H1 (cell line): ENCODE measurements at regions not wholly inside any gene's neighbourhood (a gene's known extent, or its start where the extent isn't known, plus 50 kb on each side); places are given as distances from the start of the nearest gene placed in this dataset.

Experiments used
- CTCF ChIA-PET: fragments of 300-600 bp; sonication (Branson Sonifier 250); formaldehyde crosslinking; loops from one replicate; lab custom pipeline; 2021; ENCODE audit not compliant: partially characterized antibody; lab: Charles Lee
- POLR2A ChIA-PET: fragments of 300-600 bp; sonication (Branson Sonifier 250); formaldehyde crosslinking; loops from one replicate; lab custom pipeline; 2021; ENCODE audit warnings: inconsistent platforms; ENCODE audit not compliant: partially characterized antibody; lab: Charles Lee
- DNase-seq, 2 experiments: peaks; one replicate each; pipeline versions ENCODE4 v3.0.0 to v3.0.0-alpha.2; 2010 to 2022; ENCODE audit warnings: low spot score in 2 of 2, low read depth in 1 of 2, mixed read lengths in 1 of 2
- FAIRE-seq: peaks from 2 replicates; lab custom pipeline; 2011; peaks lifted over from hg19 to GRCh38; lab: Jason Lieb, UNC
- H2AFZ ChIP-seq: 2 replicates; pipeline ENCODE4 v1.8.1; 2012; ENCODE audit warnings: low read length, inconsistent platforms
- H2AK5ac ChIP-seq: 2 replicates; pipeline ENCODE4 v1.6.1; 2013; ENCODE audit warnings: low read depth, low read length
- H2BK120ac ChIP-seq: replicated peaks from 2 replicates; pipeline ENCODE3; 2013; ENCODE audit warnings: low read depth, low read length, inconsistent platforms
- H2BK12ac ChIP-seq: 2 replicates; pipeline ENCODE4 v1.6.1; 2013; ENCODE audit warnings: low read depth, low read length
- H2BK15ac ChIP-seq: 2 replicates; pipeline ENCODE4 v1.6.1; 2013; ENCODE audit warnings: low read length
- H2BK20ac ChIP-seq: 2 replicates; pipeline ENCODE4 v1.6.1; 2013; ENCODE audit warnings: low read length
- H2BK5ac ChIP-seq: 2 replicates; pipeline ENCODE4 v1.6.1; 2013; ENCODE audit warnings: low read depth, low read length
- H3K14ac ChIP-seq: 2 replicates; pipeline ENCODE4 v1.6.1; 2013; ENCODE audit warnings: inconsistent platforms; ENCODE audit not compliant: insufficient read length
- H3K18ac ChIP-seq: 2 replicates; pipeline ENCODE4 v1.6.1; 2013; ENCODE audit warnings: low read length; ENCODE audit errors: extremely low read depth
- H3K23ac ChIP-seq: 2 replicates; pipeline ENCODE4 v1.6.1; 2013; ENCODE audit warnings: inconsistent platforms; ENCODE audit not compliant: insufficient read length
- H3K23me2 ChIP-seq: 2 replicates; pipeline ENCODE4 v1.6.1; 2013; ENCODE audit warnings: low read depth, low read length
- H3K27ac ChIP-seq: 2 replicates; pipeline ENCODE4 v1.6.1; 2011; ENCODE audit warnings: low read depth, low read length, inconsistent platforms
- H3K27me3 ChIP-seq, 4 experiments: replicated peaks in 1 of 4; 1 replicate in 1 of 4; 2 replicates in 3 of 4; pipeline versions ENCODE4 v1.6.1 to v1.8.1; 2011 to 2013; ENCODE audit warnings: low read length in 3 of 4, mild to moderate bottlenecking in 3 of 4, inconsistent platforms in 2 of 4, mixed read lengths in 2 of 4, moderate library complexity in 1 of 4; ENCODE audit not compliant: control insufficient read depth in 3 of 4, insufficient read depth in 3 of 4; ENCODE audit errors: extremely low read depth in 1 of 4
- H3K36me3 ChIP-seq, 4 experiments: 2 replicates each; pipeline versions ENCODE4 v1.6.1 to v1.8.1; 2011 to 2013; ENCODE audit warnings: mild to moderate bottlenecking in 4 of 4, low read length in 3 of 4, moderate library complexity in 2 of 4, control low read depth in 1 of 4, inconsistent platforms in 1 of 4; ENCODE audit not compliant: insufficient read depth in 4 of 4, control insufficient read depth in 2 of 4
- H3K4ac ChIP-seq: replicated peaks from 2 replicates; pipeline ENCODE3; 2013; ENCODE audit warnings: low read length, low read depth, mixed read lengths, inconsistent platforms; ENCODE audit not compliant: insufficient read length
- H3K4me1 ChIP-seq, 4 experiments: replicated peaks in 1 of 4; 1 replicate in 1 of 4; 2 replicates in 3 of 4; pipeline versions ENCODE4 v1.6.1 to v1.8.1; 2011 to 2013; ENCODE audit warnings: low read length in 3 of 4, inconsistent platforms in 2 of 4, mixed read lengths in 1 of 4; ENCODE audit not compliant: insufficient read depth in 4 of 4, control insufficient read depth in 3 of 4
- H3K4me2 ChIP-seq, 2 experiments: 2 replicates each; pipeline versions ENCODE4 v1.6.1 to v1.8.1; 2011 to 2013; ENCODE audit warnings: low read depth in 2 of 2, low read length in 2 of 2, control low read depth in 1 of 2, inconsistent platforms in 1 of 2, mild to moderate bottlenecking in 1 of 2; ENCODE audit not compliant: insufficient read depth in 1 of 2
- H3K4me3 ChIP-seq, 4 experiments: fragments of 200-600, 300-600 bp in 1 of 4; sonication (generic), shearing (Covaris generic), sonication (Bioruptor Twin) in 1 of 4; 2 replicates each; pipeline versions ENCODE4 v1.5.1 to v1.8.1; 2011 to 2016; ENCODE audit warnings: low read length in 4 of 4, low read depth in 3 of 4, control low read depth in 2 of 4, inconsistent platforms in 2 of 4, mild to moderate bottlenecking in 2 of 4, mixed read lengths in 1 of 4, moderate library complexity in 1 of 4; ENCODE audit not compliant: insufficient read depth in 2 of 4; ENCODE audit errors: extremely low read depth in 1 of 4
- H3K56ac ChIP-seq: replicated peaks from 2 replicates; pipeline ENCODE3; 2013; ENCODE audit warnings: low read depth, mild to moderate bottlenecking, mixed read lengths, low read length, inconsistent platforms; ENCODE audit not compliant: insufficient read length
- H3K79me1 ChIP-seq: 2 replicates; pipeline ENCODE4 v1.6.1; 2013; ENCODE audit warnings: low read depth, low read length, control low read depth
- H3K79me2 ChIP-seq, 2 experiments: 2 replicates each; pipeline versions ENCODE4 v1.6.1 to v1.8.1; 2012 to 2013; ENCODE audit warnings: low read length in 2 of 2, mild to moderate bottlenecking in 2 of 2, inconsistent platforms in 1 of 2; ENCODE audit not compliant: insufficient read depth in 2 of 2, control insufficient read depth in 1 of 2
- H3K9ac ChIP-seq, 4 experiments: replicated peaks in 1 of 4; 1 replicate in 1 of 4; 2 replicates in 3 of 4; pipeline versions ENCODE4 v1.6.1 to v1.8.1; 2011 to 2013; ENCODE audit warnings: low read depth in 3 of 4, low read length in 3 of 4, control low read depth in 2 of 4, mild to moderate bottlenecking in 2 of 4, moderate library complexity in 2 of 4, inconsistent platforms in 1 of 4; ENCODE audit errors: extremely low read depth in 1 of 4
- H3K9me3 ChIP-seq, 2 experiments: 2 replicates each; pipeline versions ENCODE4 v1.6.1 to v1.8.1; 2012 to 2013; ENCODE audit warnings: mild to moderate bottlenecking in 2 of 2, moderate library complexity in 2 of 2, control low read depth in 1 of 2, inconsistent platforms in 1 of 2, low read depth in 1 of 2, low read length in 1 of 2, mixed read lengths in 1 of 2; ENCODE audit not compliant: insufficient read depth in 2 of 2
- H4K20me1 ChIP-seq, 2 experiments: replicated peaks in 1 of 2; 2 replicates each; pipeline versions ENCODE3 to v1.8.1; 2011 to 2013; ENCODE audit warnings: inconsistent platforms in 2 of 2, low read length in 2 of 2, mild to moderate bottlenecking in 1 of 2; ENCODE audit not compliant: insufficient read depth in 2 of 2, control insufficient read depth in 1 of 2
- H4K5ac ChIP-seq: 2 replicates; pipeline ENCODE4 v1.6.1; 2013; ENCODE audit warnings: low read length, low read depth, mixed read lengths, inconsistent platforms; ENCODE audit not compliant: insufficient read length
- H4K8ac ChIP-seq: 2 replicates; pipeline ENCODE4 v1.8.0; 2013; ENCODE audit warnings: mild to moderate bottlenecking, moderate library complexity, low read length, inconsistent platforms; ENCODE audit not compliant: insufficient read depth; ENCODE audit errors: extremely low read depth
- H4K91ac ChIP-seq: replicated peaks from 2 replicates; pipeline ENCODE3; 2013; ENCODE audit warnings: low read length, mixed read lengths, inconsistent platforms; ENCODE audit not compliant: insufficient read length
- HDAC6 ChIP-seq: IDR thresholded peaks from one replicate; pipeline ENCODE4 v1.7.1; 2012; ENCODE audit warnings: low read depth, mild to moderate bottlenecking, inconsistent platforms, low read length, moderate library complexity
- JUN ChIP-seq: IDR thresholded peaks from 2 replicates; pipeline ENCODE4 v1.6.1; 2011; ENCODE audit warnings: low read depth, mild to moderate bottlenecking, improper control_type of control experiment, low read length
- PHF8 ChIP-seq: fragments of 200-600 bp; sonication (generic); conservative IDR thresholded peaks from 2 replicates; pipeline ENCODE4 v1.7.1; 2012; ENCODE audit warnings: low read depth, mild to moderate bottlenecking, inconsistent platforms, low read length, moderate library complexity
- POLR2AphosphoS5 ChIP-seq: IDR thresholded peaks from 2 replicates; pipeline ENCODE4 v1.6.1; 2011; ENCODE audit warnings: low read depth, low read length
- SIRT6 ChIP-seq: IDR thresholded peaks from one replicate; pipeline ENCODE4 v1.7.1; 2012; ENCODE audit warnings: low read length, inconsistent platforms
- TEAD4 ChIP-seq: IDR thresholded peaks from 2 replicates; pipeline ENCODE4 v1.6.1; 2012; ENCODE audit warnings: low read depth, low read length, inconsistent platforms, mixed read lengths
- WGBS, 2 experiments: shearing (Covaris generic) in 1 of 2; methylation state at CpG; one replicate each; pipeline versions ENCODE4 v1.1.6 to v1.1.7; 2013 to 2015; ENCODE audit warnings: low lambda C conversion rate in 2 of 2, mixed read lengths in 2 of 2, inconsistent platforms in 1 of 2, low coverage in 1 of 2, missing lambda C conversion rate in 1 of 2; ENCODE audit not compliant: insufficient replicate concordance in 2 of 2, insufficient coverage in 1 of 2, insufficient read length in 1 of 2; ENCODE audit errors: extremely low coverage in 1 of 2, missing lambda C conversion rate in 1 of 2; 5-methylcytosine and 5-hydroxymethylcytosine counted together
- TF ChIP-seq, protein P1 (sequence below): IDR thresholded peaks from 2 replicates; pipeline ENCODE4 v1.6.1; 2012; ENCODE audit warnings: low read length, inconsistent platforms
- TF ChIP-seq, protein P2 (sequence below): IDR thresholded peaks from 2 replicates; pipeline ENCODE4 v1.6.1; 2012; ENCODE audit warnings: inconsistent platforms

DNA sequence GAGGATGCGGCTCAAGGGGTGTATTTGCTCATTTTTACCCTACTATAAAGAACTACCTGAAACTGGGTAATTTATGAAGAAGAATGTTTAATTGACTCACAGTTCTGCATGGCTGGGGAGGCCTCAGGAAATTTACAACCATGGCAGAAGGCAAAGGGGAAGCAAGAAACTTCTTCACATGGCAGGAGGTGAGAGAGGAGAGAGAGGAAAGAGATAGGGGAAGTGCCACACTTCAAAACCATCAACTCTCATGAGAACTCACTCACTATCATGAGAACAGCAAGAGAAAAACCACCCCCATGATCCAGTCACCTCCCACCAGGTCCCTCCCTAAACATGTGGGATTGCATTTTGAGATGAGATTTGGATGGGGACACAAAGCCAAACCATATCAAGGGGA, 192.7 kb downstream of the DIPK2A start (continued):
- TF ChIP-seq HDAC6: no peak

DNA sequence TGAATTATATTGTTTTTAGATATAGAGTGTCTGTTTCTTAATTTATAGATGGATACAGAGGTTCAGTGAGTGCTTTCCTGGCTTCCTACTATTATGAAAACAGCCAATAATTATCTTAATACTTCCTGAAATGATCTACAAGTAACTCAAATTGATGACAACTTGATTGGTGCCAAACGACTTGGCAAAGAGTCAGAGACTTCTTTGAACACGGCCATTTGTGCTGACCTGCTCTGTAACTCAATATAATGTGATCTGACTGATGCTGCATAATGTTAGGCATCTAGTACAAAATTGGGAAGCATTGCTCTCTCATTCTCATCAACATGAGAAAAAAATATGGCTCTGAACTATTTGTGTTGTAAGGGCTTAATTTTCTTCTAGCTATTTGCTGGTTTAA, 193.9 kb downstream of the DIPK2A start:
- no peak for FAIRE-seq
- TF ChIP-seq, protein P1, sequence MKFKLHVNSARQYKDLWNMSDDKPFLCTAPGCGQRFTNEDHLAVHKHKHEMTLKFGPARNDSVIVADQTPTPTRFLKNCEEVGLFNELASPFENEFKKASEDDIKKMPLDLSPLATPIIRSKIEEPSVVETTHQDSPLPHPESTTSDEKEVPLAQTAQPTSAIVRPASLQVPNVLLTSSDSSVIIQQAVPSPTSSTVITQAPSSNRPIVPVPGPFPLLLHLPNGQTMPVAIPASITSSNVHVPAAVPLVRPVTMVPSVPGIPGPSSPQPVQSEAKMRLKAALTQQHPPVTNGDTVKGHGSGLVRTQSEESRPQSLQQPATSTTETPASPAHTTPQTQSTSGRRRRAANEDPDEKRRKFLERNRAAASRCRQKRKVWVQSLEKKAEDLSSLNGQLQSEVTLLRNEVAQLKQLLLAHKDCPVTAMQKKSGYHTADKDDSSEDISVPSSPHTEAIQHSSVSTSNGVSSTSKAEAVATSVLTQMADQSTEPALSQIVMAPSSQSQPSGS: no peak
- TF ChIP-seq SIRT6: no peak
- TF ChIP-seq TEAD4: no peak
- no peak for TF ChIP-seq POLR2AphosphoS5
- no peak for TF ChIP-seq PHF8
- TF ChIP-seq JUN: no peak
- TF ChIP-seq, protein P2, sequence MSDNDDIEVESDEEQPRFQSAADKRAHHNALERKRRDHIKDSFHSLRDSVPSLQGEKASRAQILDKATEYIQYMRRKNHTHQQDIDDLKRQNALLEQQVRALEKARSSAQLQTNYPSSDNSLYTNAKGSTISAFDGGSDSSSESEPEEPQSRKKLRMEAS: no peak

More for the DNA sequence above, 193.9 kb downstream of the DIPK2A start:
- Histone ChIP-seq H3K79me1 (no peaks in the 10 kb centered on the region), H3K56ac (no peak overlapping the region), H2BK120ac (no peak overlapping the region), H4K91ac (no peak overlapping the region), H3K23ac (no peak overlapping the region), H2BK15ac (no peak overlapping the region), H2BK20ac (no peak overlapping the region), H3K9ac (no peak overlapping the region), H3K23me2 (no peaks in the 10 kb centered on the region), H3K27ac (no peak overlapping the region), H3K79me2 (no peaks in the 10 kb centered on the region), H3K14ac (no peak overlapping the region), H2BK5ac (no peak overlapping the region), H3K4me3 (no peak overlapping the region), H2BK12ac (no peak overlapping the region), H3K27me3 (no peaks in the 10 kb centered on the region), H3K4me1 (no peaks in the 10 kb centered on the region), H3K9me3 (no peaks in the 10 kb centered on the region), H2AK5ac (no peak overlapping the region), H3K4me2 (no peak overlapping the region), H2AFZ (no peak overlapping the region), H4K5ac (no peak overlapping the region), H3K18ac (no peak overlapping the region), H4K8ac (no peak overlapping the region), H3K36me3 (no peaks in the 10 kb centered on the region), H4K20me1 (no peaks in the 10 kb centered on the region), H3K4ac (no peak overlapping the region)
- ChIA-PET CTCF (interaction anchor here (0.7 kb wide), 1 partner anchor 15 kb away, joined by 4 read pairs; no protein-coding TSS in a partner anchor), POLR2A (no interaction called here)
- WGBS, 2 experiments: 84% methylated on average over 2 of the region's 2 CpGs; no CpG with 5 or more reads in 1 of the 2 experiments
- no peak for DNase-seq
